Gastrocnemius medialis (tissue), 4 donors: ENCODE measurements at regions not wholly inside any gene's neighbourhood (a gene's known extent, or its start where the extent isn't known, plus 50 kb on each side); places are given as distances from the start of the nearest gene placed in this dataset.

Experiments
- ATAC-seq, 2 donors: fragments of 150-250 bp; one replicate each; pipeline ENCODE4 v1.9.1; 2016
- DNase-seq, 2 donors: peaks; one replicate each; pipeline ENCODE4 v3.0.0-alpha.2; 2019
- H3K27ac ChIP-seq, 4 donors: fragments of 200-600 bp; sonication (generic); 1 replicate in 1 of 4; 2 replicates in 3 of 4; pipeline ENCODE4 v1.5.1; 2016 to 2018; ENCODE audit warnings: mild to moderate bottlenecking in 2 of 4, moderate library complexity in 1 of 4
- H3K27me3 ChIP-seq, 3 donors: fragments of 200-600 bp; sonication (generic) in 2 of 3; 1 replicate in 1 of 3; 2 replicates in 2 of 3; pipeline versions ENCODE4 v1.5.1 to v1.6.0; 2016 to 2019; ENCODE audit warnings: mild to moderate bottlenecking in 1 of 3, moderate library complexity in 1 of 3
- H3K36me3 ChIP-seq, 2 donors: fragments of 200-600 bp; sonication (generic) in 1 of 2; one replicate each; pipeline ENCODE4 v1.5.1; 2017 to 2018
- H3K4me1 ChIP-seq, 2 donors: fragments of 200-600 bp; sonication (generic) in 1 of 2; one replicate each; pipeline ENCODE4 v1.5.1; 2016 to 2017; ENCODE audit warnings: mild to moderate bottlenecking in 2 of 2
- H3K4me3 ChIP-seq, 4 donors: fragments of 200-600 bp; sonication (generic) in 3 of 4; 1 replicate in 1 of 4; 2 replicates in 3 of 4; pipeline ENCODE4 v1.5.1; 2016 to 2019; ENCODE audit warnings: mild to moderate bottlenecking in 2 of 4
- H3K9me3 ChIP-seq, 3 donors: fragments of 200-600 bp; sonication (generic) in 2 of 3; 1 replicate in 1 of 3; 2 replicates in 2 of 3; pipeline ENCODE4 v1.5.1; 2016 to 2019
- CTCF ChIP-seq, 5 experiments: fragments of 450-650 bp in 3 of 5; fragments of 200-600 bp in 2 of 5; sonication (generic) in 2 of 5; IDR thresholded peaks in 4 of 5; conservative IDR thresholded peaks in 1 of 5; 1 replicate in 4 of 5; 2 replicates in 1 of 5; pipeline ENCODE4 v1.5.1; 2016 to 2019; ENCODE audit warnings: antibody characterized with exemption in 5 of 5, mild to moderate bottlenecking in 3 of 5, moderate library complexity in 3 of 5
- POLR2A ChIP-seq, 2 donors: fragments of 450-650 bp; IDR thresholded peaks; one replicate each; pipeline ENCODE4 v1.6.1; 2017; ENCODE audit warnings: antibody characterized with exemption in 2 of 2, mild to moderate bottlenecking in 2 of 2, moderate library complexity in 2 of 2
- in situ Hi-C, 4 donors: fragments of 200-750 bp; cut with MboI; loops; one replicate each; pipeline versions ENCODE4 v1.15.0 to v1.8.0; 2017; ENCODE audit warnings: low sequenced_read_pairs in 4 of 4
- intact Hi-C: fragments of 100-400 bp; cut with DNase I; formaldehyde crosslinking; loops from one replicate; pipeline ENCODE4 v1.15.1; 2023; ENCODE audit warnings: low total_unique reads

GRCh38 chr20:56831795-56832194, 202.7 kb downstream of the TFAP2C start:
- peaks cover 0 to 7% (median 3%) of the 10 kb centered on the region in 3 donors for H3K27me3 ChIP-seq
- no peaks in the 10 kb centered on the region for H3K36me3 ChIP-seq
- no peaks in the 10 kb centered on the region for H3K4me1 ChIP-seq
- intact Hi-C loops: no loop called here
- no peak overlapping the region for H3K27ac ChIP-seq
- H3K9me3 ChIP-seq: no peaks in the 10 kb centered on the region
- TF ChIP-seq POLR2A (IDR thresholded peaks at IDR 0.05) (no peak), CTCF (IDR thresholded peaks at IDR 0.05 in 4 of 5, conservative IDR thresholded peaks at IDR 0.05 in 1 of 5) (no peak)
- no peak for ATAC-seq
- no peak for DNase-seq
- no peak overlapping the region for H3K4me3 ChIP-seq
- in situ Hi-C loops: loop anchor here in 1 of 4 donors (25.0 kb wide), 1 partner anchor 94 kb away; no protein-coding TSS in a partner anchor

- DNase-seq (no peak), ATAC-seq (no peak)
- H3K9me3 ChIP-seq: no peaks in the 10 kb centered on the region
- intact Hi-C loops: no loop called here
- in situ Hi-C loops: loop anchor here in 1 of 4 donors (25.0 kb wide), 1 partner anchor 96 kb away; no protein-coding TSS in a partner anchor
- no peak overlapping the region for H3K4me3 ChIP-seq
- H3K36me3 ChIP-seq: no peaks in the 10 kb centered on the region
- peaks cover 0 to 7% (median 3%) of the 10 kb centered on the region in 3 donors for H3K27me3 ChIP-seq
- no peak for TF ChIP-seq POLR2A (IDR thresholded peaks at IDR 0.05)
- no peak for TF ChIP-seq CTCF (IDR thresholded peaks at IDR 0.05 in 4 of 5, conservative IDR thresholded peaks at IDR 0.05 in 1 of 5)
- H3K27ac ChIP-seq: no peak overlapping the region
- no peaks in the 10 kb centered on the region for H3K4me1 ChIP-seq
Observed at GRCh38 chr20:56833427-56833826, 204.3 kb downstream of the TFAP2C start.

- in situ Hi-C loops: loop anchor here in 1 of 4 donors (25.0 kb wide), 1 partner anchor 99 kb away; no protein-coding TSS in a partner anchor
- Histone ChIP-seq H3K4me3 (no peak overlapping the region), H3K9me3 (no peaks in the 10 kb centered on the region), H3K27ac (no peak overlapping the region), H3K27me3 (no peaks in the 10 kb centered on the region), H3K36me3 (no peaks in the 10 kb centered on the region), H3K4me1 (no peaks in the 10 kb centered on the region)
- intact Hi-C loops: no loop called here
- ATAC-seq: no peak
- no peak for DNase-seq
- TF ChIP-seq POLR2A (IDR thresholded peaks at IDR 0.05) (no peak), CTCF (IDR thresholded peaks at IDR 0.05 in 4 of 5, conservative IDR thresholded peaks at IDR 0.05 in 1 of 5) (no peak)
Observed at GRCh38 chr20:56835829-56836550, 206.9 kb downstream of the TFAP2C start.

- TF ChIP-seq POLR2A (IDR thresholded peaks at IDR 0.05) (no peak), CTCF (IDR thresholded peaks at IDR 0.05 in 4 of 5, conservative IDR thresholded peaks at IDR 0.05 in 1 of 5) (no peak)
- in situ Hi-C loops (loop anchor here in 1 of 4 donors (25.0 kb wide), 1 partner anchor 102 kb away; no protein-coding TSS in a partner anchor), intact Hi-C loops (no loop called here)
- H3K36me3 ChIP-seq: no peaks in the 10 kb centered on the region
- no peaks in the 10 kb centered on the region for H3K9me3 ChIP-seq
- ATAC-seq (no peak), DNase-seq (no peak)
- no peaks in the 10 kb centered on the region for H3K4me1 ChIP-seq
- no peak overlapping the region for H3K4me3 ChIP-seq
- no peaks in the 10 kb centered on the region for H3K27me3 ChIP-seq
- H3K27ac ChIP-seq: no peak overlapping the region
Observed at GRCh38 chr20:56839222-56839621, 210.1 kb downstream of the TFAP2C start.
